BLaER1 treated with 17β-estradiol and CSF1 and Interleukin-3, amounts not matched to agents 10 nM and 100 nM (cell line): ENCODE measurements at regions not wholly inside any gene's neighbourhood (a gene's known extent, or its start where the extent isn't known, plus 50 kb on each side); places are given as distances from the start of the nearest gene placed in this dataset.

ENCODE experiments used
- H3K27ac ChIP-seq, 11 experiments: shearing (Covaris generic); formaldehyde crosslinking; 2 replicates each; pipeline ENCODE4 v1.8.1; 2022
- H3K27me3 ChIP-seq, 11 experiments: shearing (Covaris generic); formaldehyde crosslinking; 2 replicates each; pipeline ENCODE4 v1.8.1; 2022
- H3K36me3 ChIP-seq, 11 experiments: shearing (Covaris generic); formaldehyde crosslinking; 2 replicates each; pipeline ENCODE4 v1.8.1; 2022
- H3K4me1 ChIP-seq, 10 experiments: shearing (Covaris generic); formaldehyde crosslinking; 2 replicates each; pipeline ENCODE4 v1.8.1; 2022
- H3K4me2 ChIP-seq, 11 experiments: shearing (Covaris generic); formaldehyde crosslinking; 2 replicates each; pipeline ENCODE4 v1.8.1; 2022
- H3K4me3 ChIP-seq, 10 experiments: shearing (Covaris generic); formaldehyde crosslinking; 2 replicates each; pipeline ENCODE4 v1.8.1; 2022
- H3K9ac ChIP-seq, 11 experiments: shearing (Covaris generic); formaldehyde crosslinking; 2 replicates each; pipeline ENCODE4 v1.8.1; 2022
- H3K9me3 ChIP-seq, 11 experiments: shearing (Covaris generic); formaldehyde crosslinking; replicated peaks in 1 of 11; 2 replicates each; pipeline ENCODE4 v1.8.1; 2022
- H4K20me1 ChIP-seq, 11 experiments: shearing (Covaris generic); formaldehyde crosslinking; 2 replicates each; pipeline ENCODE4 v1.8.1; 2022
- Cebpa-rat ChIP-seq, 11 experiments: shearing (Covaris generic); IDR thresholded peaks; 2 replicates each; pipeline ENCODE4 v1.8.1; 2022

GRCh38 chr1:208652296-208653160 is 408.3 kb upstream of the PLXNA2 start:
- no peaks in the 10 kb centered on the region for H3K9me3 ChIP-seq
- no peak overlapping the region for H3K4me3 ChIP-seq
- H3K4me2 ChIP-seq, result 0 out of 22 replicates have a peak overlapping the region, but pooled peaks of 2 of the 11 experiments have one; percentile 16 to 23
- H3K9ac ChIP-seq, result no peak overlapping the region
- H3K27me3 ChIP-seq, result no peaks in the 10 kb centered on the region
- H4K20me1 ChIP-seq, result no peaks in the 10 kb centered on the region
- H3K36me3 ChIP-seq, result no peaks in the 10 kb centered on the region
- no peak overlapping the region for H3K27ac ChIP-seq
- TF ChIP-seq Cebpa-rat (IDR thresholded peaks at IDR 0.05), result no peak
- peaks cover 0 to 6% (median 0%) of the 10 kb centered on the region in 10 experiments; a peak in 6 of 20 replicates for H3K4me1 ChIP-seq

GRCh38 chr1:208653426-208653825 is 409.2 kb upstream of the PLXNA2 start:
- H4K20me1 ChIP-seq, result no peaks in the 10 kb centered on the region
- H3K27ac ChIP-seq, result no peak overlapping the region
- peaks cover 0 to 6% (median 0%) of the 10 kb centered on the region in 10 experiments; a peak in 6 of 20 replicates for H3K4me1 ChIP-seq
- no peaks in the 10 kb centered on the region for H3K9me3 ChIP-seq
- no peak overlapping the region for H3K9ac ChIP-seq
- TF ChIP-seq Cebpa-rat (IDR thresholded peaks at IDR 0.05), result no peak
- no peak overlapping the region for H3K4me3 ChIP-seq
- H3K4me2 ChIP-seq, result no peak overlapping the region
- no peaks in the 10 kb centered on the region for H3K27me3 ChIP-seq
- no peaks in the 10 kb centered on the region for H3K36me3 ChIP-seq

- H4K20me1 ChIP-seq, result no peaks in the 10 kb centered on the region
- no peaks in the 10 kb centered on the region for H3K36me3 ChIP-seq
- no peaks in the 10 kb centered on the region for H3K9me3 ChIP-seq
- no peak overlapping the region for H3K27ac ChIP-seq
- no peak overlapping the region for H3K4me2 ChIP-seq
- no peak overlapping the region for H3K4me3 ChIP-seq
- peaks cover 0 to 6% (median 0%) of the 10 kb centered on the region in 10 experiments; a peak in 6 of 20 replicates for H3K4me1 ChIP-seq
- no peak for TF ChIP-seq Cebpa-rat (IDR thresholded peaks at IDR 0.05)
- H3K9ac ChIP-seq, result no peak overlapping the region
- no peaks in the 10 kb centered on the region for H3K27me3 ChIP-seq
Measured at GRCh38 chr1:208654241-208654640, 410.1 kb upstream of the PLXNA2 start.

- Histone ChIP-seq H3K27ac (no peak overlapping the region), H3K4me2 (no peak overlapping the region), H3K27me3 (no peaks in the 10 kb centered on the region), H3K9ac (no peak overlapping the region), H4K20me1 (no peaks in the 10 kb centered on the region), H3K36me3 (no peaks in the 10 kb centered on the region), H3K9me3 (no peaks in the 10 kb centered on the region), H3K4me3 (no peak overlapping the region), H3K4me1 (peaks cover 0 to 12% (median 0%) of the 10 kb centered on the region in 10 experiments; a peak in 5 of 20 replicates)
- TF ChIP-seq Cebpa-rat (IDR thresholded peaks at IDR 0.05), result no peak
Measured at GRCh38 chr1:208665936-208666335, 421.8 kb upstream of the PLXNA2 start.

- Histone ChIP-seq H3K27ac (no peak overlapping the region), H3K4me3 (no peak overlapping the region), H4K20me1 (no peaks in the 10 kb centered on the region), H3K4me2 (no peak overlapping the region), H3K27me3 (no peaks in the 10 kb centered on the region), H3K4me1 (no peaks in the 10 kb centered on the region), H3K9me3 (no peaks in the 10 kb centered on the region), H3K9ac (no peak overlapping the region), H3K36me3 (no peaks in the 10 kb centered on the region)
- no peak for TF ChIP-seq Cebpa-rat (IDR thresholded peaks at IDR 0.05)
Measured at GRCh38 chr1:208668991-208669390, 424.8 kb upstream of the PLXNA2 start.

- no peak overlapping the region for H3K27ac ChIP-seq
- no peaks in the 10 kb centered on the region for H3K36me3 ChIP-seq
- H3K4me3 ChIP-seq, result no peak overlapping the region
- no peaks in the 10 kb centered on the region for H3K9me3 ChIP-seq
- no peaks in the 10 kb centered on the region for H3K27me3 ChIP-seq
- TF ChIP-seq Cebpa-rat (IDR thresholded peaks at IDR 0.05), result no peak
- no peaks in the 10 kb centered on the region for H4K20me1 ChIP-seq
- no peaks in the 10 kb centered on the region for H3K4me1 ChIP-seq
- H3K4me2 ChIP-seq, result no peak overlapping the region
- no peak overlapping the region for H3K9ac ChIP-seq
Measured at GRCh38 chr1:208670778-208671177, 426.6 kb upstream of the PLXNA2 start.

- no peaks in the 10 kb centered on the region for H3K36me3 ChIP-seq
- H3K9me3 ChIP-seq, result no peaks in the 10 kb centered on the region
- no peak overlapping the region for H3K27ac ChIP-seq
- no peak for TF ChIP-seq Cebpa-rat (IDR thresholded peaks at IDR 0.05)
- H3K27me3 ChIP-seq, result no peaks in the 10 kb centered on the region
- no peak overlapping the region for H3K4me3 ChIP-seq
- H3K4me1 ChIP-seq, result no peaks in the 10 kb centered on the region
- no peaks in the 10 kb centered on the region for H4K20me1 ChIP-seq
- H3K4me2 ChIP-seq, result no peak overlapping the region
- no peak overlapping the region for H3K9ac ChIP-seq
Measured at GRCh38 chr1:208681878-208682663, 437.9 kb upstream of the PLXNA2 start.

- no peak for TF ChIP-seq Cebpa-rat (IDR thresholded peaks at IDR 0.05)
- Histone ChIP-seq H3K9ac (no peak overlapping the region), H3K4me1 (no peaks in the 10 kb centered on the region), H3K27me3 (no peaks in the 10 kb centered on the region), H4K20me1 (no peaks in the 10 kb centered on the region), H3K9me3 (no peaks in the 10 kb centered on the region), H3K27ac (no peak overlapping the region), H3K36me3 (no peaks in the 10 kb centered on the region), H3K4me2 (no peak overlapping the region), H3K4me3 (no peak overlapping the region)
Measured at GRCh38 chr1:208682664-208683013, 438.5 kb upstream of the PLXNA2 start.

- Histone ChIP-seq H3K4me2 (no peak overlapping the region), H3K27ac (no peak overlapping the region), H3K4me1 (no peaks in the 10 kb centered on the region), H3K4me3 (no peak overlapping the region), H3K27me3 (no peaks in the 10 kb centered on the region), H4K20me1 (no peaks in the 10 kb centered on the region), H3K36me3 (no peaks in the 10 kb centered on the region), H3K9me3 (no peaks in the 10 kb centered on the region), H3K9ac (no peak overlapping the region)
- no peak for TF ChIP-seq Cebpa-rat (IDR thresholded peaks at IDR 0.05)
Measured at GRCh38 chr1:208683141-208683540, 439.0 kb upstream of the PLXNA2 start.
